GM12891 (cell line): ENCODE measurements at regions not wholly inside any gene's neighbourhood (a gene's known extent, or its start where the extent isn't known, plus 50 kb on each side); places are given as distances from the start of the nearest gene placed in this dataset.

Experiments
- DNase-seq: peaks from one replicate; pipeline ENCODE4 v3.0.0; 2011; ENCODE audit warnings: low spot score; ENCODE audit not compliant: insufficient read length
- FAIRE-seq: peaks from 2 replicates; lab custom pipeline; 2011; peaks lifted over from hg19 to GRCh38; lab: Jason Lieb, UNC
- PAX5 ChIP-seq: IDR thresholded peaks from 2 replicates; pipeline ENCODE4 v1.6.1; 2011; ENCODE audit warnings: low read length, moderate library complexity, mild to moderate bottlenecking; ENCODE audit not compliant: insufficient read depth, severe bottlenecking
- POLR2A ChIP-seq: IDR thresholded peaks from 2 replicates; pipeline ENCODE4 v1.6.1; 2011; ENCODE audit warnings: low read depth, low read length, control low read depth
- POLR2AphosphoS5 ChIP-seq: IDR thresholded peaks from 2 replicates; pipeline ENCODE4 v1.6.1; 2011; ENCODE audit warnings: low read depth, low read length, control low read depth
- POU2F2 ChIP-seq: IDR thresholded peaks from 2 replicates; pipeline ENCODE4 v1.6.1; 2011; ENCODE audit warnings: low read depth, mild to moderate bottlenecking, control low read depth, low read length, moderate library complexity
- SPI1 ChIP-seq: IDR thresholded peaks from 2 replicates; pipeline ENCODE4 v1.6.1; 2011; ENCODE audit warnings: low read depth, low read length, control low read depth
- TAF1 ChIP-seq: IDR thresholded peaks from 2 replicates; pipeline ENCODE4 v1.6.1; 2011; ENCODE audit warnings: low read depth, low read length, control low read depth

DNA sequence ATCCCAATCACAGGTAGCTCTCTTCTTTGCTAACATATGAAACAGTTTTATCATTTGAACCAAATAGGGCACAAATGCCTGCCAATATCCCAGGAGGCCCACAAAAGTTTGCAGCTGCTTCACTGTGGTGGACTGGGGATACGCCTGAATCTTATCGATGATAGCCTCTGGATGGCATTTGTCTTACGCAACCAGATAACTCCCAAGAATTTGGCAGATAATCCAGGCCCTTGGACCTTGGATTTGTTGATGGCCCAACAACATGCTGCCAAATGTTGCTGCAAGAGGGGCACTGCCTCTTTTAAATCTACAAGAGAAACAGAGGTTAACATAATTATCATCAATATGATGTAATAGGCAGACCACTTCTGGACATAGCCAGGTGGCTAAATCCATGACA is 587.1 kb upstream of the LRRTM4 start:
- FAIRE-seq = no peak
- no peak for DNase-seq
- TF ChIP-seq POLR2A = no peak
- TF ChIP-seq POLR2AphosphoS5 = no peak
- TF ChIP-seq SPI1 = no peak
- no peak for TF ChIP-seq PAX5
- no peak for TF ChIP-seq TAF1
- TF ChIP-seq POU2F2 = no peak

DNA sequence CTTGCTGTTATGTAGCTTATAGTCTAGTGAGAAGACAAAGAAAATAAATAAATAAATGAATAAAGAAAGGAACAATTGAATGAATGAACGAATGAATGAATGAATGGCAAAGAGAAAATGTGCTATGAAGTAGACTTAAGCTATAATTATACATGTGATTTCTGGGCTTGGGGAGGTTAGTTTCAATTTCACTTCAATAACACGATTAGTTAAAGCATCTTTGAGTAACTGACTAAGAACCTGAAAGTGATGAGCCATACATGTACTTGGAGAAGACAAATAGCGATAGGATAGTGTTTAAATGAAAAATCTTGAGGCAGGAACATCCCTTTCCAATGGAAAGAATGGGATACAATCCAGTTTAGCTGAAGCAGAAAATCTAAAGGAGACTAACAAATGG is 593.1 kb upstream of the LRRTM4 start:
- DNase-seq (no peak), FAIRE-seq (no peak)
- TF ChIP-seq PAX5 (no peak), POLR2AphosphoS5 (no peak), SPI1 (no peak), POU2F2 (no peak), TAF1 (no peak), POLR2A (no peak)

DNA sequence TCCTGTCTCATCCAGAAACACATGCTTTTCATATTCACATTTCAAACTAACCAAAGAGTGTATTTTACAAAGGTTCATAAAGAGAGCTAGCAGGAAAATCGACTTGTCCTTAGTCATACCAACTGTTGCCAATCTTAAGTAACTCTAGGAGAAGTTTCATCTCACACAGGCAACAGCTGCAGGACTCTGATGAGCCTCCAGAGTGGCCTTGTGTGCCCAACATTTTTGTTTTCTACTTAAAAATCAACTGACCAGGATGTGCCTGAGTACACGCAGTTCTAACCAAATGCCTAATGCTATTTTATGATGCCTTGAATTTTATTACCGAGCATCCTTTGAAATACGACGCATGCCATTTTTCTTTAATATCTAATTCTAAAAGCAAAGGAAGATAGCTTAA is 595.9 kb upstream of the LRRTM4 start:
- FAIRE-seq (no peak), DNase-seq (no peak)
- TF ChIP-seq TAF1 = no peak
- no peak for TF ChIP-seq PAX5
- TF ChIP-seq SPI1 = no peak
- TF ChIP-seq POLR2A = no peak
- TF ChIP-seq POLR2AphosphoS5 = no peak
- no peak for TF ChIP-seq POU2F2

DNA sequence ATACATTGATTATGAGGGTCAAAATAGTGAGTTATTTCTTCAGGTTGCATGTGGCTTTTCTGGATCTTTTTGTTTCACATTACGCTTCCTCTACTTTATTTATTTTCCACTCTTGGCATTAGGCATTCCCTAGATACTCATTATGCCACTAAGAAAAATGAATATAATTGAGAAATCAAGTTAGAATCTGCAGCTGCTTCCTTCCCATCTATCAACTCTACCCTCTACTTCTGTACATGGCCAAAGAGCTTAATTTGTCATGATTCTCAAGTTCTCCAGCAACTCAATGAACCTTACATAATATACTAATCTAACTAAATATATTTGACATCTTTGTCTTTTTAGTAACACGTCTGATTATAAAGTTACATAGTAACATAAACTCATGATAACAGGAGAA is 598.1 kb upstream of the LRRTM4 start:
- TF ChIP-seq POU2F2 (no peak), SPI1 (no peak), POLR2AphosphoS5 (no peak), TAF1 (no peak), POLR2A (no peak), PAX5 (no peak)
- no peak for FAIRE-seq
- no peak for DNase-seq

DNA sequence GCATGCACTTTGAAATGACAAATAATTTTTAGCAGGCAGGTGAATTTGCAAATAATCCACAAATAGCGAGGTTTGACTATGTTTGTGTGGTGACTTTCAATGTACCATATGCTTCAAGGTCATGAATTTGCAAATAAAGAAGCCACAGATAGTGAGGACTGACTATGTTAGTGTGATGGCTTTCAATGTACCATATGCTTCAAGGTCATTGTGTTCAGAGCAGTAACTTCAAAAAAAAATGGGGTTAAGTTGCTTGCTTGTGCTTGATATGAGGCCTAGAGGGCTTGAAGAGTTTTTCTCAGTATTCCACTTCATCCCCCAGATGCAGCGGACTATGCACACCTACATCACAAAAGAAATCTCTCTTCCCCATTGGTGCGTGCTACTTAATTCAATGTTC is 602.9 kb upstream of the LRRTM4 start:
- TF ChIP-seq POLR2AphosphoS5 (no peak), POLR2A (no peak), POU2F2 (no peak), TAF1 (no peak), SPI1 (no peak), PAX5 (no peak)
- DNase-seq = no peak
- no peak for FAIRE-seq

DNA sequence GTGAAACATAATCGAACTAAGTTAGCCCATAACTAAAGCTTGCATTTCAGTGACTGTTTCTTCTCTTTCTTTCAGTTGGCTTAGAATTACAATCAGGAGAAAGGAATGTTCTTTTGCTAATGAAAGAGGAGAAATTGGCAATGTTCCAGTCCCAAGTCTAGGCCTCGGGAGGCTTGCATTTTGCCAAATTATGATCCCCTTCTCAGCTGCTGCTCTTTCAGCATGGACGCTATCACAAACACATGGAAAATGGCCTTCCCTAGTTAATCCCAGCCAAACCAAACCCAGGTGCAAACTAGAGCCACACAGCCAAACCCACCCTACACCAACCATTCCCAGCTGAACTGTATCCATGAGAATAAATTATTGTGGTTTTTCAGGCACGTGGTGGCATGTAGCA is 605.2 kb upstream of the LRRTM4 start:
- FAIRE-seq (no peak), DNase-seq (no peak)
- no peak for TF ChIP-seq POLR2AphosphoS5
- no peak for TF ChIP-seq TAF1
- no peak for TF ChIP-seq POLR2A
- TF ChIP-seq PAX5 = no peak
- TF ChIP-seq SPI1 = no peak
- TF ChIP-seq POU2F2 = no peak

DNA sequence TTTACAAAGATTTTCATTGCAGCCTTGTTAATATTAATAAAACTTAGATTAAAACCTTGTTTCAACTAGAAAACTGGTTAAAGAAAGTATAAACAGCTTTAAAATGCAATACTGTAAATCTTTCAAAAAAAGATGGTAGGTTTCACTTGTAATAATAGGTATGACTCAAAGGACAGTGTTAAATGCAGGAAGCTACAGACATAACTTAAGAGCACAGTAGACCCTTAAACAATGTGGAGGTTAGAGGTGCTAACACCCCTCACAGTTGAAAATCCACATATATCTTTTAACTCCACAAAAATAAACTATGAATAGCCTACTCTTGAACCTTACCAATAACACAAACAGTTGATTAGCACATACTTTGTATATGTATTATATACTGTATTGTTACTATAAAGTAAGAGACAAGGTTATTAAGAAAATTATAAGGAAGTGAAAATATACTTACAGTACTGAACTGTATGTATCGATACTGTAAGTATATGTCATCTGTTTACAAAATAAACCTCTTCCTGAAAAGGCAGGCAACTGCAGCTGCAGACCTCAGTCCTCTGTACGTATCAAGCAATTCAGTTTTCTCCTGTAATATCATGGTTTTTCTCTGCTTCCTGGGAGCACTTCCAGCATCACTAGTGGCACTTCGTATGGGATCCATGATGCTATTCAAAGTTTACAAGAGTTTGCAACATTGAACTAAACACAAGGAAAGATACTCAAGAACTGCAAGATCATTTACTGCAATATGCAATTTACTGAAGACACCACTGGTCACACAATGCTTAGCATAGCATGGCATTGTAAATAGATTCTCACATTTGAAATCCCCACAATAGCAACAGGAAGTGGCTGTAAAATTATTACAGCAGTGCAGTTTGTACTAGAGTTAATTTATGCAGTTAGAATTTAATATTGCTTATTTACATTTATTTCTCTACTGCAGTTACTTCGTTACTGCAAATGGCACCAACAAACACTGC is 610.5 kb upstream of the LRRTM4 start:
- TF ChIP-seq POU2F2 (no peak), SPI1 (no peak), POLR2AphosphoS5 (no peak), PAX5 (no peak), TAF1 (no peak), POLR2A (no peak)
- DNase-seq (no peak), FAIRE-seq (no peak)

DNA sequence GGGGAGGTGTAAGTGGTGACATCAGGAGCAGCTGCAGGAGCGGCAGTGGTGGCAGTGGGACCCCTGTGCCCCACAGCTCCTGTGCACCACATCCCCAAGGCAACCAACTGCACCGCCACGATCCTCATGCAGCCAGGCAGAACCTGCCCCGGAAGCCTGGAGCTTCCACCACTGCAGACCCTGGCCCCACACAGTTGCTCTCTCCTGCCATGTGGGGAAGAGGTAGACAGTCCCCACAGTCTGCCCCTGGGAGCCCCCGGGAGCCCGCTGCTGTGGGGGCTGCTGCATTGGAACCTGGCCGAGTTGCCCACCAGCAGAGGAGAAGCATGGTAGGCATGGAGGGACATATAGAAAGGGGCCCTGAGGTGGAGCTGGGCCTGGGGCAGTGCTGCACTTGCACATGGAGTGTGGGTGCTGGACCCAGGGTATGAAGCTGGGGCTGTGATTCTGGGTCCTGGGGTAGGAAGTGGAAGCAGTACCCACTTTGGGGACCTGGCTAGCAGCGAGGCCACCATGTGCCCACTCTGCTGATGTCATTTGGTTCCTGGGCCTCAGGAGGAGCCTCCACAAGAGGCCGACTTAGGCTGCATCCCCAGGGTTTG is 623.3 kb upstream of the LRRTM4 start:
- no peak for DNase-seq
- FAIRE-seq = no peak
- TF ChIP-seq POLR2A (no peak), TAF1 (no peak), POLR2AphosphoS5 (no peak), PAX5 (no peak), SPI1 (no peak), POU2F2 (no peak)

DNA sequence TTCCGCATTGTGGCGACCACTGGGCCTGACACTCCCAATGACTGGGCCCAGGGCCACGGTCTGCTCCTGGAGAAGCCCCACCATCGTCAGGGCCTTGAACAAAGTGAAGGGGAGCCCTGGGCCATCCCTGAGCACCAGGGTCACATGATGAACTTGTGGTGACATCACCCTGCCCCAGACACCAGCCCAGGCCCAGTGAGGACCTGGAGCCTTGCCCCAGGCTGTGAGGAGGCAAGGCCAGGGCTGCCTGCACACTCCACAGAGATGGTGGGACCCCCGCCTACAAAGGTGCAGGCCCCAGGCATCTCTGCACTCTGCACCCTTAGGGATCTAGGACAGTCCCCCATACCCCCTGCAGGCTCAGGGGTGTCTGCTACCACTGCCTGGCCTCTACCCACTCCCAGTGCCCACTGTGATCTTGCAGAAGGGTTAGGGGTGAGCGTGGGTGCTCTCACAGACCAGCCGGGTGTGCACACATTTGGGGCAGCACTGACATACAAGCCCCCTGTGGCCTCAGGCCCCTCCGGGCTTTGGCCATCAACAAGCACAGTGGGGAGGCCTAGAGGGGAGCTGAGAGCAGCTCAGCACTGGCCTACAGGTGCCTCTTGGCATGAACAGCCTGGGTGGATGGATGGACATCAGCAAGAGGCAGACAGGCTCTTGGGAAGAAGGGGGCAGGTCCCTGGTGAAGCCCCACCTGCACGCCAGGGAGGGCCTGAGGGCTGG is 624.0 kb upstream of the LRRTM4 start:
- DNase-seq (no peak), FAIRE-seq (no peak)
- TF ChIP-seq POU2F2 (no peak), SPI1 (no peak), TAF1 (no peak), POLR2A (no peak), POLR2AphosphoS5 (no peak), PAX5 (no peak)
